T-helper 1 cell treated with Interleukin-12 subunit alpha and Interleukin-12 subunit beta and Interleukin-4 antibody, amounts not matched to agents 30 μg/mL and 1 μg/mL, for 36 hours (primary cell): ENCODE measurements at regions not wholly inside any gene's neighbourhood (a gene's known extent, or its start where the extent isn't known, plus 50 kb on each side); places are given as distances from the start of the nearest gene placed in this dataset.

Source experiments
- H3K27ac Mint-ChIP-seq: one replicate; pipeline ENCODE4 v1.8.0; 2021; ENCODE audit warnings: mild to moderate bottlenecking, mixed read lengths
- H3K27me3 Mint-ChIP-seq: one replicate; pipeline ENCODE4 v1.8.0; 2021; ENCODE audit warnings: low read depth, mixed read lengths
- H3K36me3 Mint-ChIP-seq: one replicate; pipeline ENCODE4 v1.8.0; 2021; ENCODE audit warnings: low read depth, mixed read lengths
- H3K4me1 Mint-ChIP-seq: one replicate; pipeline ENCODE4 v1.8.0; 2021; ENCODE audit warnings: low read depth, mixed read lengths
- H3K4me3 Mint-ChIP-seq: one replicate; pipeline ENCODE4 v1.8.0; 2021; ENCODE audit warnings: mild to moderate bottlenecking, moderate library complexity, mixed read lengths
- H3K9me3 Mint-ChIP-seq: one replicate; pipeline ENCODE4 v1.8.0; 2021; ENCODE audit warnings: mixed read lengths

DNA sequence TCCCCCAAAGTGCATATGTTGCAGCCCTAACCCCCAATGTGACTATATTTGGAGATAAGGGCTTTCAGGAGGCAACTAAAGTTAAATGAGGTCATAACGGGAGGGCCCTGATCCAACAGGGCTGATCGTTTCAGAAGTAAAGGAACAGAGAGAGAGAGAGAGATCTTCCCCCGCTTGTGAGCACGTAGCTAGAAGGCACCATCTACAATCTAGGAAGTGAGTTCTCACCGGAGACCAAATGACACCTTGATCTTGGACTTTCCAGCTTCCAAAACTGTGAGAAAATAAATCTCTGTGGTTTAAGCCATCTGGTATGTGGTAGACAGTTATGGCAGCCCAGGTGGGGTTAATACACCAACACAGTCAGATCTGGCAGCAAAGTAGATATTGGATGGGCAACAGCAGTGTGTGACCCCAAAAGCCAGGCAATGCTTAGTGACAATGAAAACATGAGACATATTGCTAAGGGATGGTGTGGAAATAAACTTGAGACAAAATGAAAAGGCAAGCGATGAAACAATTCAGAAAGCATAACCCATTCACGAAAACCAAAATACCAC is 147.2 kb upstream of the GSC start:
- Mint-ChIP-seq H3K27ac (no peak overlapping the region), H3K36me3 (no peaks in the 10 kb centered on the region), H3K27me3 (no peaks in the 10 kb centered on the region), H3K4me1 (no peaks in the 10 kb centered on the region), H3K4me3 (no peak overlapping the region), H3K9me3 (no peaks in the 10 kb centered on the region)

DNA sequence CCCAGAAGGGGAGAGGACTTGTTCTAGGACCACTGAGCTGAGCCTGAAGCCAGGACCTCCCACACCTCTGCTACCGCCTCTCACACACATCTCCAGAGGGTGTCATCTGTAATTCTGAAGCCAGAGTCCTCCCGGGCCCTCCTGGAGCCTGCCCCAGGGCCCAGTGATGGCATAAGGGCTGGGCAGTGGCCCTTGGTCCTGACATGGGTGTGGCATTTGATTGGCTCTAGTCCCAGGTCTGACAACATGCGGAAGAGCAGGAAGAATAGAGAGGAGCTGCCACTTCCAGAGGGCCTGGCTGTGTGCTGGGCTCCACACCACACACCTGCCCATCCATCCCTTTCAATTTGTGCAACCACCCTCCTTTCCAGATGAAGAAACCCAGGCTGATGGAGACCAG is 144.3 kb upstream of the GSC start:
- Mint-ChIP-seq H3K27me3 (no peaks in the 10 kb centered on the region), H3K9me3 (no peaks in the 10 kb centered on the region), H3K4me3 (no peak overlapping the region), H3K27ac (no peak overlapping the region), H3K36me3 (no peaks in the 10 kb centered on the region), H3K4me1 (no peaks in the 10 kb centered on the region)

DNA sequence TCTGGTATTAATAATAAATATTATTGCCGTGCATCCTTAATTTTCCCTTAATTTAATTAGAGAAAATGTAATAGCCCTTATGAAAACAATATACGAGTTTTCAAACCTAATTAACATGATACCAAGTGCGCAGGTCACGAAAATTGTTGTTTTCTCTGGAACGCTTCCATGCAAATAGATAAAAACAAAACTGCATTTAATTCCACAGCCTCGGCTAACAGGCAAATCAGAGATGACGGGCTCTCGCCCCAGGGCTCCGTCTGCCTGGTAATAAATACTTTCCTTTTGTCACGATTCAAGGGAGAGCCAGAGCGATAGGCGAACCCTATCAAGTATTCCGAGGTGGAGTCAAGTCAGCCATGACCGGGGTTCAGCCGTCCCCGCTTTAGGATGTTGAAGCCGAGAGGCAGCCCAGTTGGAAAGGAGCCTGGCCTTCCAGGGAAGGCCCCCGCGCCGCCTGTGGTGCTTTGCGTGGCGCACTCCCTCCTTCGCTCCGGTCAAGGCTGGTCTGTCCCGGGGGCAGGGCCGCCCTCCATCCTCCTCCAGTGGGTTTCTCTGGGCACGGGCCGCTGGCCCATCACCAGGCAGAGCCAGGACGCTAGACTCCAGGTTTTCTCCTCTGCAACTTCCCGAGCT is 137.8 kb upstream of the GSC start:
- no peak overlapping the region for H3K4me3 Mint-ChIP-seq
- H3K27me3 Mint-ChIP-seq, result peaks cover 3% of the 10 kb centered on the region
- H3K4me1 Mint-ChIP-seq, result no peaks in the 10 kb centered on the region
- no peaks in the 10 kb centered on the region for H3K36me3 Mint-ChIP-seq
- no peak overlapping the region for H3K27ac Mint-ChIP-seq
- H3K9me3 Mint-ChIP-seq, result no peaks in the 10 kb centered on the region

DNA sequence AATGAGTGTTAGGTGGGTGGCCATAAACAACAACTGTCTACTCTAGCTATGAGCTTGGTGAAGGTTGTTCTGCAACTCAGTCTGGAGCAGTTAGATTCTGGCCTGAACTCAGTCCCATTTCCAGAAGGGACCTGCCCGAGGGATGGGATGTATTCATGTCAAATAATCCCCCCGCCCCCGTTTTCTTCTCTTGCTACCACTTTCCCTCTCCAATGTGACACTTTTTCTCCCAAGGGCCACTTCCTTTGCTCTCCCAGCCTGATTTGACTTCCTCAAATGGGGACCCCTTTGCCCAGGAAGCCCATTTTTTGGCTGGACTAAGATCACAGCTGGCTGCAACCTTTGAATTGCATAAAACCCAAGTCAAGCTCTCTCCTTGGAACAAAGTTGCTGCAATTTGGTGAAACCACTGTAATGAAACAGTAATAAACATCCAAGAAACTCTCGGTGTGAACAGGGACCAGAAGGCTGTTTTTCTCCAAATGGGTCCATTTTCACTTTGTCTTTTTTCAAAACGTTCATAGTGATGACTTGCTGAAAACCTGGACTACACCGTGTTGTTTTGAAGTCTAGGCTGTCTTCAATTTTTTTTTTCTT is 137.2 kb upstream of the GSC start:
- peaks cover 3% of the 10 kb centered on the region for H3K27me3 Mint-ChIP-seq
- no peaks in the 10 kb centered on the region for H3K36me3 Mint-ChIP-seq
- no peaks in the 10 kb centered on the region for H3K4me1 Mint-ChIP-seq
- no peak overlapping the region for H3K4me3 Mint-ChIP-seq
- H3K9me3 Mint-ChIP-seq, result no peaks in the 10 kb centered on the region
- H3K27ac Mint-ChIP-seq, result no peak overlapping the region

DNA sequence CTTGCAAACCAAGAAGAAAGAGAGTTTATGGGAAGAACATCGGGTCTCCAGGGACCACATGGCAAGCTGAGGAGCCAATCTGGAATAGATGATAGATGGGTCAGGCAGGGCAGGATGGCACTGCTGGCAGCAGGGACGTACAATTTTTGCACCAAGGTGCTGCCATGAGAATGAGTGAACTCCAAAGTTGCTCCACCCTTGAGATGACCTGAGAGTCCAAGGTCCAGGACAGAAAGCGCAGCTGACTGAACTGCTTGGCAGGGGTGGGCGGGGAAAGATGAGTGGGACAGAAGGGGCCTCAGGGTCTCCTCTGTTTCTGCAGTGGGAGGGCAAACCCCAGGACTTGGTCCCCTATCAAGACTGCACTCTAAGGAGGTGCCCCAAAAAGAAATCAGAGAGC is 136.7 kb upstream of the GSC start:
- H3K36me3 Mint-ChIP-seq, result no peaks in the 10 kb centered on the region
- H3K27ac Mint-ChIP-seq, result no peak overlapping the region
- H3K9me3 Mint-ChIP-seq, result no peaks in the 10 kb centered on the region

DNA sequence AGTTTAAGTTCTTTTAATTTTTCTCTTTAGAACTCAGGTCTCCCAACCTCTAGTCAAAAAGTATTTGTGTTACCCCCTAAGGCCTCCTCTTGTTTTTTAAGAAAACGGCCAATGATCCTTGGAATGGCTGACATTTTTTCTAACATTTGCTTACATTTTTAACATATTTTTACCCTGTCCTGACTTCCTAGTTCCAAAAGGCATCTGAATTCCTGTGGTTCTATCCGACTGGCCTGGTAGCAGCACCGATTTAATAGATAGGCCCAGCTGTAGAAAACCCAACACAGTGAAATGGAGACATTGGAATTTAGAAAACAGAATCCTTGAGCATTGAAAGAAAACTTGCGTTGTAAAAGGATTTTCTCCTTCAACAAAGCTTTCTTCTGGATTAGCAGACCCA is 134.7 kb upstream of the GSC start:
- Mint-ChIP-seq H3K36me3 (no peaks in the 10 kb centered on the region), H3K4me1 (no peaks in the 10 kb centered on the region)

More for the DNA sequence above, 136.7 kb upstream of the GSC start:
- no peaks in the 10 kb centered on the region for H3K4me1 Mint-ChIP-seq
- peaks cover 3% of the 10 kb centered on the region for H3K27me3 Mint-ChIP-seq
- no peak overlapping the region for H3K4me3 Mint-ChIP-seq

DNA sequence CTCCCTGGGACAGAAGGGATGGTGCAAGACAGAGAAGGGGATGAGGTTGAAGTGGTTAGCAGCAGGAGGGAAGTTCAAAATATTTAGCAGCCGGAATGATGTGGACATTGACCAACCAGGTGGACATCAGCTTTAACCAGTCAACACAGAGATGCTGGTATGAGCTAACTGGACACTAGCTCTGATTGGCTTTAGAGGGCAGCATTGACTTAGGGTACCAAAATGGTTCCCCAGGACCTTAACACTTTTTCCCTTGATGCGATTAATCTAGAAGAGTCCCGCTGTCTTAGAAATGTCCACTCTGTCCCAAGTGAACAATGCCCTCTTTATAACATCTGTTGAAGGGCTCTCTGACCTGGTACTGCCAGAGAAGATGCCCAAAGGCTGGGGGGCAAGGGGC is 134.0 kb upstream of the GSC start:
- H3K4me1 Mint-ChIP-seq, result no peaks in the 10 kb centered on the region
- H3K36me3 Mint-ChIP-seq, result no peaks in the 10 kb centered on the region
- H3K27ac Mint-ChIP-seq, result no peak overlapping the region
- H3K27me3 Mint-ChIP-seq, result peaks cover 3% of the 10 kb centered on the region
- no peaks in the 10 kb centered on the region for H3K9me3 Mint-ChIP-seq
- H3K4me3 Mint-ChIP-seq, result no peak overlapping the region

More for the DNA sequence above, 134.7 kb upstream of the GSC start:
- no peak overlapping the region for H3K27ac Mint-ChIP-seq
- no peak overlapping the region for H3K4me3 Mint-ChIP-seq
- peaks cover 3% of the 10 kb centered on the region for H3K27me3 Mint-ChIP-seq
- H3K9me3 Mint-ChIP-seq, result no peaks in the 10 kb centered on the region

DNA sequence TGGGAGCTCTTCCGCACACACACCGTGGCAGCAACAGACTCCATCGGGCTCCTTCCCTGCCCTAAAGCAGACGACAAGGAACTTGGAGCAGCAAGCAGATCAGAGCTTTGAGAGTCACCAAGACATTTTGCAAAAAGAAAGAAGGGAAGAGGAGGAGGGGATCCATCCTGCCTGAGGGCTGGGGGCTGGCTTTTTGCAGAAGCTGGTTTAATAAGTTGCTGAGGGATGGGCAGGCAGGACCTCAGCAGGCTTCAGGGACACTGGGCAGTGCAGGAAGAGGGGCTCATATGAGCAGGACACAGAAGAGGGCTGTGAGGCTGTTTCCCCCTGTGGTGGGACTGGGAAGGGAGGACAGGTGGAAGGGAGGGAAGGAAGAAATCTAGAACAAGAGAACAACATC is 133.4 kb upstream of the GSC start:
- Mint-ChIP-seq H3K4me1 (no peaks in the 10 kb centered on the region), H3K9me3 (no peaks in the 10 kb centered on the region), H3K36me3 (no peaks in the 10 kb centered on the region), H3K4me3 (no peak overlapping the region), H3K27ac (no peak overlapping the region), H3K27me3 (peaks cover 3% of the 10 kb centered on the region)

DNA sequence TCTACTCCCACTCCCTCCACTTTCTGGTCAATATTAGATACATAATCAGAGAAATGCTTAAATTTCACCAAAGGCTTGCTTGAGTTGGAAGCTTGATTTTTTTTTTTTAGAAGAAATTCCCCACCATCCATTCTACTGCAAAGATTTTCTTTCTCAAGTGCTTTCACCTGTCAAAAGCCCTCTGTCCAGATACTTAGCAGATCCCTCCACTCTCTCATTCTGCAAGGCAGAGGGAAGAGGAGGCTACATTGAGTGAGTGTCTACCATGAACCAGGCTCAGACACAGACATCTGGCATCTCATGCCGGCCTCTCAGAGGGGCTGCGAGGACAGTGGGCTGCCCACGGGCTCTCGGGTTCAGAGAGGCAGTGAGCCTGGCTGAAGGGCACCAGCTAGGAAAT is 127.6 kb upstream of the GSC start:
- no peaks in the 10 kb centered on the region for H3K9me3 Mint-ChIP-seq
- H3K4me1 Mint-ChIP-seq, result no peaks in the 10 kb centered on the region
- no peak overlapping the region for H3K27ac Mint-ChIP-seq
- H3K4me3 Mint-ChIP-seq, result no peak overlapping the region
- no peaks in the 10 kb centered on the region for H3K36me3 Mint-ChIP-seq
- H3K27me3 Mint-ChIP-seq, result no peaks in the 10 kb centered on the region

DNA sequence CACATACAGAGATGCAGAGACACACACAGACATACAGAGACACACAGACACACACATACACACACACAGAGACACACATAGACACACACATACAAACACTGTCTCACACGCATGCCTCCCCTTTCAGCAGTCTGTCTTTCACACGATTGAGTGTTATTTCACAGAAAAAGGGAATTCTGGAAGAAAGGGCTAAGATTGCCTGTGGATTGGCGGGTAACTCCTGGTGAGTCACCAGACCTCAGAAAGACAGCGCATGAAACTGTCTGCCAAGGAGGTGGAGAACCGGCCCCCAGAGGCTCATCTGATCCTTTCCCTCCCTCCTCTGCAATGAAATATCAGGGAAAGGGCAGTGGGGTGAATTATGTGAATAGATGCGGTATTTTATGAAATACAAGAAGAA is 127.2 kb upstream of the GSC start:
- Mint-ChIP-seq H3K9me3 (no peaks in the 10 kb centered on the region), H3K4me1 (no peaks in the 10 kb centered on the region), H3K36me3 (no peaks in the 10 kb centered on the region), H3K4me3 (no peak overlapping the region), H3K27ac (no peak overlapping the region), H3K27me3 (no peaks in the 10 kb centered on the region)

DNA sequence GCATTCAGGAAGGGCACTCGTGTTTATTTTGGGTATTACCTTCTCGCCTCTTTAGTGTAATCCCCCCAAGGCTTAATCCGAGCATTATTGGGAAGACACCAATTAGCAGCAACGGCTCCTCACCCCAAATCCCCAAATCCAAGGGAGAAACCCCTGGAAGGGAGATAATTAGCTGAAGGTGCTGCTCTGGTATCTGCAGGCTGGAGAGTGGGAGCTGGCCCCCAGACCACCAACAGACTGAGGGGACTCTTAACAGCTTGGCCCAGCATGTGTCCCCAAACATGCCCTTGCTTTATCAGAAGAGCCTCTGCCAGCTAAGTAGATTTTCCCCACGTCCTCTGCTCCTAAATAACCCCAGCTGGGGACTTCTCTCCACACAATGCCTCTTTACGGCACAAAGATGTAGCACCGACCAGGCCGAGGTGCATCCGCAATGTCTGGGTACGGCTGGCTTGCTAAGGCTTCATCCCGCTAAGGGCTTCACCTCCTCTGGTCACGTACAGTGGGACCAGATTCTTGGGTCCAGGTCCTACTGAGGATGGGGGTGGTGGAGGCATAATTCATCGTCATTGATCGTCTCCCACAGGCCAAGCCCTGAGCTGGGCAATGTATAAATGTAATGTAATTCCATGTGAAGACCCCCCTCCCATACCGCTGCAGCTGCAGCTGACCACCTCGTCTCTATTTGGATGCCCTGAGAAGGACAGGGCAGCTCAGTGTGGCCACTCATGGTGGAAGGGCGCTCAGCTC is 123.7 kb upstream of the GSC start:
- H3K27me3 Mint-ChIP-seq, result no peaks in the 10 kb centered on the region

DNA sequence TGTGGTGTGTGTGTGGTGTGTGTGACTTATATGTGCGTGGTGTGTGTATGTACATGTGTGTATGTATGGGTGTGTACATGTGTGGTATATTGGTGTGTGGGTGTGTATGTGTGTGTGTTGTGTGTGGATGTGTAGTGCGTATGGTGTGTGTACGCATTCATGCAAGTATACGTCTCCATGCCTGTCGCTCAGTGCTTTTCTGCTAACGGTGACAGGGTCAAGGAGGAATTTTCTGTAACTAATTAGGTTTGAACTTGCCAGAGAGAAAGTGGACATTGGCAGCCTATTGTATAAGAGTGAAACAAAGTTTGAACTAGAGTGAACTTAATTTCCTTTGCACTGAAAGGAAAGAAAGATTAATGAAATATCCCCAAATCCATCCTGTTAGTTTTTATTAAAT is 120.9 kb upstream of the GSC start:
- no peaks in the 10 kb centered on the region for H3K27me3 Mint-ChIP-seq
- H3K4me3 Mint-ChIP-seq, result no peak overlapping the region
- no peaks in the 10 kb centered on the region for H3K36me3 Mint-ChIP-seq
- no peaks in the 10 kb centered on the region for H3K4me1 Mint-ChIP-seq
- H3K9me3 Mint-ChIP-seq, result no peaks in the 10 kb centered on the region
- no peak overlapping the region for H3K27ac Mint-ChIP-seq

More for the DNA sequence above, 123.7 kb upstream of the GSC start:
- Mint-ChIP-seq H3K4me3 (no peak overlapping the region), H3K27ac (no peak overlapping the region), H3K36me3 (no peaks in the 10 kb centered on the region), H3K4me1 (no peaks in the 10 kb centered on the region), H3K9me3 (no peaks in the 10 kb centered on the region)

DNA sequence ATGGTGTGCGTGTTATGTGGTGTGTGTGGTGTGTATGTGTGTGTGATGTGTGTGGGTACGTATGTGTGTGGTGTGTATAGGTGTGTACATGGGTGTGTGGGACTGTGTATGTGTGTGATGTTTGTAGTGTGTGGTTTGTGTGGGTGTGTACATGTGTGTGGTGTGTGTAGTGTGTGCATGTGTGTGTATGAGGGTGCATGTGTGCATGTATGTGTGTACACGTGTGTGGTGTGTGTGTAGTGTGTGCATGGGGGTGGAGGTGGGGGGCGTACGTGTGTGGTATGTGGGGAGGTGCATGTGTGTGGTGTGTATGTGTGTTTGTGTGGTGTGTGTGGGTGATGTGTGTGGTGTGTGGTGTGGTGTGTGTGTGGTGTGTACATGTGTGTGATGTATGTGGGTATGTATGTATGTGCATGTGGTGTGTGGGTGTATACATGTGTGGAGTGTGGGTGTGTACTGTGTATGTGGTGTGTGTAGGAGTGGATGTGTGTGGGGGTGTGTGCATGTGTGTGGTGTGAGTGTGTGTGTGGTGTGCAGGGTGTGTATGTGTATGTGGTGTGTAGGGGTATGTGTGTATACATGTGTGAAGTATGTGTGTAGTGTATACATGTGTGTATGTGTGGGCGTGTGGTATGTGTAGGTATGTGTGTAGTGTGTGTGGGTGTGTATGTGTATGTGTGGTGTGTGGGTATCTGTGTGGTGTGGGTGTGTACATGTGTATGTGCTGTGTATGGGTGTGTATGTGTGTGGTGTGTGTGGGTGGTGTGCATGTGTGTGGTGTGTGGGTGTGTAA is 119.8 kb upstream of the GSC start:
- no peaks in the 10 kb centered on the region for H3K27me3 Mint-ChIP-seq
- H3K4me3 Mint-ChIP-seq, result no peak overlapping the region

DNA sequence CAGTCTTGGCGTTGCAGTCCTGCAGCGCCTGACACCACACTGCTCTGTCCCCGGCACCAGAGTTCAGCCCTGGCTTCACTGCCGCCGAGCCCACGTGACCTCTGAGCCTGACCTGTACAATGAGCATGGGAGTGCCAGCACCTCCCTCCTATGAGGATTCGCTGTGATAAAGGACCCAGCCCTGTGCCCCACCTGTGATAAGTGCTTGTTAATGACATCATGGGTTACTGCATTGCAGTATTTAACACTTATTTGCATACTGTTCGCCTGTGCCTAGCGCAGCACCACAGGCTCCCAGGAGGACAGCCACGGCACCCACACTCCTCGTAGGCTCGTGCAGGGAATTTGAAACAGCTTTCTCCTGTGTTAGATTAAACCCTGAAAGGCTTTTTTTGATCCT is 118.2 kb upstream of the GSC start:
- Mint-ChIP-seq H3K36me3 (no peaks in the 10 kb centered on the region), H3K4me3 (no peak overlapping the region), H3K27me3 (no peaks in the 10 kb centered on the region), H3K9me3 (no peaks in the 10 kb centered on the region), H3K4me1 (no peaks in the 10 kb centered on the region), H3K27ac (no peak overlapping the region)

More for the DNA sequence above, 119.8 kb upstream of the GSC start:
- no peaks in the 10 kb centered on the region for H3K9me3 Mint-ChIP-seq
- H3K4me1 Mint-ChIP-seq, result no peaks in the 10 kb centered on the region
- no peak overlapping the region for H3K27ac Mint-ChIP-seq
- no peaks in the 10 kb centered on the region for H3K36me3 Mint-ChIP-seq
